Activated naive CD8-positive, alpha-beta T cell (primary cell): ENCODE measurements at regions not wholly inside any gene's neighbourhood (a gene's known extent, or its start where the extent isn't known, plus 50 kb on each side); places are given as distances from the start of the nearest gene placed in this dataset.

Experiments
- H3K27ac Mint-ChIP-seq: one replicate; pipeline ENCODE4 v1.8.0; 2021; ENCODE audit warnings: mixed read lengths
- H3K27me3 Mint-ChIP-seq: one replicate; pipeline ENCODE4 v1.8.0; 2021; ENCODE audit warnings: mixed read lengths
- H3K36me3 Mint-ChIP-seq: one replicate; pipeline ENCODE4 v1.8.0; 2021; ENCODE audit warnings: mixed read lengths
- H3K4me1 Mint-ChIP-seq: one replicate; pipeline ENCODE4 v1.8.0; 2021; ENCODE audit warnings: low read depth, mixed read lengths
- H3K4me3 Mint-ChIP-seq: one replicate; pipeline ENCODE4 v1.8.0; 2021; ENCODE audit warnings: mild to moderate bottlenecking, mixed read lengths
- H3K9me3 Mint-ChIP-seq: one replicate; pipeline ENCODE4 v1.8.0; 2021; ENCODE audit warnings: low read depth, mixed read lengths

- H3K4me1 Mint-ChIP-seq: no peaks in the 10 kb centered on the region
- H3K36me3 Mint-ChIP-seq: no peaks in the 10 kb centered on the region
- no peaks in the 10 kb centered on the region for H3K27me3 Mint-ChIP-seq
- H3K4me3 Mint-ChIP-seq: no peak overlapping the region
- H3K9me3 Mint-ChIP-seq: no peaks in the 10 kb centered on the region
- no peak overlapping the region for H3K27ac Mint-ChIP-seq
These were observed 836.1 kb upstream of the FANCL start for GRCh38 chr2:59077026-59077725.

GRCh38 chr2:59076079-59076619, 835.0 kb upstream of the FANCL start:
- no peaks in the 10 kb centered on the region for H3K9me3 Mint-ChIP-seq
- H3K27me3 Mint-ChIP-seq: no peaks in the 10 kb centered on the region
- H3K4me1 Mint-ChIP-seq: no peaks in the 10 kb centered on the region

GRCh38 chr2:59074071-59074470, 832.9 kb upstream of the FANCL start:
- H3K27ac Mint-ChIP-seq: no peak overlapping the region
- no peaks in the 10 kb centered on the region for H3K9me3 Mint-ChIP-seq
- no peaks in the 10 kb centered on the region for H3K27me3 Mint-ChIP-seq
- H3K4me1 Mint-ChIP-seq: no peaks in the 10 kb centered on the region
- H3K36me3 Mint-ChIP-seq: no peaks in the 10 kb centered on the region
- H3K4me3 Mint-ChIP-seq: no peak overlapping the region

More at GRCh38 chr2:59076079-59076619, 835.0 kb upstream of the FANCL start:
- H3K36me3 Mint-ChIP-seq: no peaks in the 10 kb centered on the region
- no peak overlapping the region for H3K4me3 Mint-ChIP-seq
- H3K27ac Mint-ChIP-seq: no peak overlapping the region

GRCh38 chr2:59073286-59073685, 832.2 kb upstream of the FANCL start:
- no peaks in the 10 kb centered on the region for H3K27me3 Mint-ChIP-seq
- no peaks in the 10 kb centered on the region for H3K4me1 Mint-ChIP-seq
- no peaks in the 10 kb centered on the region for H3K9me3 Mint-ChIP-seq
- H3K4me3 Mint-ChIP-seq: no peak overlapping the region
- H3K36me3 Mint-ChIP-seq: no peaks in the 10 kb centered on the region
- H3K27ac Mint-ChIP-seq: no peak overlapping the region

- Mint-ChIP-seq H3K4me1 (no peaks in the 10 kb centered on the region), H3K9me3 (no peaks in the 10 kb centered on the region), H3K36me3 (no peaks in the 10 kb centered on the region), H3K27me3 (no peaks in the 10 kb centered on the region), H3K27ac (no peak overlapping the region), H3K4me3 (no peak overlapping the region)
These were observed 827.1 kb upstream of the FANCL start for GRCh38 chr2:59068255-59068654.

- H3K9me3 Mint-ChIP-seq: no peaks in the 10 kb centered on the region
- no peaks in the 10 kb centered on the region for H3K27me3 Mint-ChIP-seq
- no peak overlapping the region for H3K4me3 Mint-ChIP-seq
- H3K36me3 Mint-ChIP-seq: no peaks in the 10 kb centered on the region
- H3K4me1 Mint-ChIP-seq: no peaks in the 10 kb centered on the region
- H3K27ac Mint-ChIP-seq: no peak overlapping the region
These were observed 825.8 kb upstream of the FANCL start for GRCh38 chr2:59066787-59067399.

GRCh38 chr2:59047373-59047995, 806.4 kb upstream of the FANCL start:
- H3K27me3 Mint-ChIP-seq: peaks cover 1% of the 10 kb centered on the region
- H3K4me1 Mint-ChIP-seq: no peaks in the 10 kb centered on the region
- no peaks in the 10 kb centered on the region for H3K36me3 Mint-ChIP-seq
- H3K4me3 Mint-ChIP-seq: no peak overlapping the region
- H3K9me3 Mint-ChIP-seq: no peaks in the 10 kb centered on the region
- no peak overlapping the region for H3K27ac Mint-ChIP-seq

- H3K4me1 Mint-ChIP-seq: no peaks in the 10 kb centered on the region
- H3K4me3 Mint-ChIP-seq: no peak overlapping the region
- peaks cover 1% of the 10 kb centered on the region for H3K27me3 Mint-ChIP-seq
- H3K36me3 Mint-ChIP-seq: no peaks in the 10 kb centered on the region
- no peaks in the 10 kb centered on the region for H3K9me3 Mint-ChIP-seq
- no peak overlapping the region for H3K27ac Mint-ChIP-seq
These were observed 805.6 kb upstream of the FANCL start for GRCh38 chr2:59046401-59047372.

- no peaks in the 10 kb centered on the region for H3K36me3 Mint-ChIP-seq
- no peaks in the 10 kb centered on the region for H3K27me3 Mint-ChIP-seq
- no peaks in the 10 kb centered on the region for H3K9me3 Mint-ChIP-seq
- H3K27ac Mint-ChIP-seq: no peak overlapping the region
- no peaks in the 10 kb centered on the region for H3K4me1 Mint-ChIP-seq
- H3K4me3 Mint-ChIP-seq: no peak overlapping the region
These were observed 803.6 kb upstream of the FANCL start for GRCh38 chr2:59044736-59045135.

- H3K4me3 Mint-ChIP-seq: no peak overlapping the region
- peaks cover 2% of the 10 kb centered on the region for H3K27me3 Mint-ChIP-seq
- no peaks in the 10 kb centered on the region for H3K36me3 Mint-ChIP-seq
- no peaks in the 10 kb centered on the region for H3K4me1 Mint-ChIP-seq
- no peak overlapping the region for H3K27ac Mint-ChIP-seq
- H3K9me3 Mint-ChIP-seq: peaks cover 4% of the 10 kb centered on the region
These were observed 800.0 kb upstream of the FANCL start for GRCh38 chr2:59041139-59041538.

- H3K27ac Mint-ChIP-seq: no peak overlapping the region
- H3K27me3 Mint-ChIP-seq: peaks cover 2% of the 10 kb centered on the region
- peaks cover 4% of the 10 kb centered on the region for H3K9me3 Mint-ChIP-seq
- no peak overlapping the region for H3K4me3 Mint-ChIP-seq
- no peaks in the 10 kb centered on the region for H3K36me3 Mint-ChIP-seq
- H3K4me1 Mint-ChIP-seq: no peaks in the 10 kb centered on the region
These were observed 793.7 kb upstream of the FANCL start for GRCh38 chr2:59034837-59035236.

GRCh38 chr2:59034106-59034505, 793.0 kb upstream of the FANCL start:
- no peaks in the 10 kb centered on the region for H3K4me1 Mint-ChIP-seq
- no peak overlapping the region for H3K4me3 Mint-ChIP-seq
- H3K36me3 Mint-ChIP-seq: no peaks in the 10 kb centered on the region
- H3K9me3 Mint-ChIP-seq: peaks cover 4% of the 10 kb centered on the region
- H3K27ac Mint-ChIP-seq: no peak overlapping the region
- H3K27me3 Mint-ChIP-seq: peaks cover 2% of the 10 kb centered on the region

GRCh38 chr2:59033661-59034060, 792.5 kb upstream of the FANCL start:
- no peaks in the 10 kb centered on the region for H3K4me1 Mint-ChIP-seq
- H3K27ac Mint-ChIP-seq: no peak overlapping the region
- H3K36me3 Mint-ChIP-seq: no peaks in the 10 kb centered on the region
- H3K9me3 Mint-ChIP-seq: peaks cover 4% of the 10 kb centered on the region
- H3K4me3 Mint-ChIP-seq: no peak overlapping the region
- peaks cover 2% of the 10 kb centered on the region for H3K27me3 Mint-ChIP-seq

- H3K27ac Mint-ChIP-seq: no peak overlapping the region
- H3K36me3 Mint-ChIP-seq: no peaks in the 10 kb centered on the region
- peaks cover 4% of the 10 kb centered on the region for H3K9me3 Mint-ChIP-seq
- no peak overlapping the region for H3K4me3 Mint-ChIP-seq
- no peaks in the 10 kb centered on the region for H3K4me1 Mint-ChIP-seq
- H3K27me3 Mint-ChIP-seq: peaks cover 4% of the 10 kb centered on the region
These were observed 791.4 kb upstream of the FANCL start for GRCh38 chr2:59032499-59032898.
